K562 (cell line): ENCODE measurements at regions not wholly inside any gene's neighbourhood (a gene's known extent, or its start where the extent isn't known, plus 50 kb on each side); places are given as distances from the start of the nearest gene placed in this dataset.

ENCODE experiments used
- ARID1B ChIP-seq: fragments of 450-650 bp; IDR thresholded peaks from 2 replicates; pipeline ENCODE4 v1.6.1; 2016; ENCODE audit warnings: antibody characterized with exemption, mild to moderate bottlenecking, inconsistent platforms
- CBFA2T2 ChIP-seq: fragments of 450-650 bp; conservative IDR thresholded peaks from 2 replicates; pipeline ENCODE4 v1.6.1; 2017; ENCODE audit warnings: mild to moderate bottlenecking
- CCNT2 ChIP-seq: IDR thresholded peaks from 2 replicates; pipeline ENCODE4 v1.6.1; 2011; ENCODE audit warnings: borderline replicate concordance, low read depth, mild to moderate bottlenecking, moderate library complexity, mixed read lengths, low read length; ENCODE audit not compliant: insufficient read length; ENCODE audit errors: extremely low read depth
- DPF2 ChIP-seq: fragments of 450-650 bp; IDR thresholded peaks from 2 replicates; pipeline ENCODE4 v1.6.1; 2016
- HMGN3 ChIP-seq: IDR thresholded peaks from 2 replicates; pipeline ENCODE4 v1.6.1; 2011; ENCODE audit warnings: borderline replicate concordance, low read depth, mild to moderate bottlenecking, mixed read lengths, low read length; ENCODE audit not compliant: insufficient read length; ENCODE audit errors: extremely low read depth
- ILK ChIP-seq: fragments of 450-650 bp; IDR thresholded peaks from 2 replicates; pipeline ENCODE4 v1.6.1; 2016; ENCODE audit warnings: missing genetic modification characterization, low read depth, mild to moderate bottlenecking, missing compliant biosample characterization, moderate library complexity, borderline replicate concordance
- MBD1 ChIP-seq: fragments of 250-450 bp; sonication (Bioruptor Pico); IDR thresholded peaks from 2 replicates; pipeline ENCODE4 v1.8.0; 2022; ENCODE audit warnings: inconsistent platforms
- NCOR1 ChIP-seq: fragments of 450-650 bp; IDR thresholded peaks from 2 replicates; pipeline ENCODE4 v1.6.1; 2016; ENCODE audit warnings: mild to moderate bottlenecking, moderate library complexity
- NFATC3 ChIP-seq: fragments of 450-650 bp; IDR thresholded peaks from 2 replicates; pipeline ENCODE4 v1.6.1; 2017; ENCODE audit warnings: mild to moderate bottlenecking
- NFIC ChIP-seq: fragments of 450-650 bp; IDR thresholded peaks from 2 replicates; pipeline ENCODE4 v1.6.1; 2017; ENCODE audit warnings: mild to moderate bottlenecking, inconsistent platforms
- OTX1 ChIP-seq: fragments of 450-650 bp; formaldehyde crosslinking; IDR thresholded peaks from 2 replicates; pipeline ENCODE4 v1.4.0; 2022; ENCODE audit warnings: mild to moderate bottlenecking
- PURB ChIP-seq: sonication (generic); formaldehyde crosslinking; IDR thresholded peaks from 2 replicates; pipeline ENCODE4 v1.9.0; 2021; ENCODE audit warnings: low read depth, mild to moderate bottlenecking, missing genetic modification reagents
- RAD21 ChIP-seq, 2 experiments: fragments of 250-450 bp in 1 of 2; fragments of 450-650 bp in 1 of 2; sonication (Bioruptor Pico) in 1 of 2; formaldehyde crosslinking in 1 of 2; IDR thresholded peaks in 1 of 2; conservative IDR thresholded peaks in 1 of 2; 2 replicates each; pipeline versions ENCODE4 v1.4.0 to v1.8.0; 2020 to 2022; ENCODE audit warnings: mild to moderate bottlenecking in 2 of 2, moderate library complexity in 1 of 2
- SMARCA4 ChIP-seq: fragments of 450-650 bp; IDR thresholded peaks from 2 replicates; pipeline ENCODE4 v1.6.1; 2016
- SOX6 ChIP-seq: fragments of 450-650 bp; IDR thresholded peaks from 2 replicates; pipeline ENCODE4 v1.6.1; 2014; ENCODE audit warnings: mild to moderate bottlenecking
- STAT5A ChIP-seq: IDR thresholded peaks from 2 replicates; pipeline ENCODE4 v1.6.1; 2012; ENCODE audit warnings: low read length, inconsistent platforms, borderline replicate concordance
- TCF3 ChIP-seq: sonication (generic); formaldehyde crosslinking; IDR thresholded peaks from 2 replicates; pipeline ENCODE4 v1.4.0; 2020; ENCODE audit warnings: mild to moderate bottlenecking, missing genetic modification reagents
- TRIM24 ChIP-seq, 2 experiments: fragments of 450-650 bp; IDR thresholded peaks; 2 replicates each; pipeline ENCODE4 v1.6.1; 2016
- TF ChIP-seq, protein P1 (sequence below): sonication (generic); formaldehyde crosslinking; IDR thresholded peaks from 2 replicates; pipeline ENCODE4 v1.8.1; 2023; ENCODE audit warnings: mild to moderate bottlenecking, missing genetic modification reagents
- TF ChIP-seq, protein P2 (sequence below): fragments of 450-650 bp; formaldehyde crosslinking; IDR thresholded peaks from 2 replicates; pipeline ENCODE4 v1.4.0; 2020; ENCODE audit warnings: mild to moderate bottlenecking, moderate library complexity
- TF ChIP-seq, protein P3 (sequence below), 2 experiments: fragments of 450-650 bp; IDR thresholded peaks; 2 replicates each; pipeline ENCODE4 v1.6.1; 2016

DNA sequence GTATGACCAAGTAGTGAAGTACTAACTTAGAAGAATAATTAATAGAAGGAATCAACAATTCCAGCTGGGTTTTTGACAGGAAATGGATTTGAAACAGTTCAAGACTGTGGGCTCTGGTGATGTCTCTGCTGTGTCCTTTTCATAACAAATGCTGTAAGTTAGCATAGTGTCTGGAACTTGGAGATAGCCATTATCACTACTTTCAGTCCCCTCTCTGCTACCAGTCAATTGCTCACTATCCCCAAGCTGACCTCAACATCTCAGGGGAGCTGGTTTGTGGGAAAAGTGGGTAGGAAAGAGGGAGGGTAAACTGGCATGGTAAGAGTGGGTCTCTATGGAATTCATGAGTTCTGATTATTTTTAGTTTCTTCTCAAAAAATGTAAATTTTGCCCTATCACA is 231.4 kb upstream of the MID1 start (continued):
- TF ChIP-seq, protein P1, sequence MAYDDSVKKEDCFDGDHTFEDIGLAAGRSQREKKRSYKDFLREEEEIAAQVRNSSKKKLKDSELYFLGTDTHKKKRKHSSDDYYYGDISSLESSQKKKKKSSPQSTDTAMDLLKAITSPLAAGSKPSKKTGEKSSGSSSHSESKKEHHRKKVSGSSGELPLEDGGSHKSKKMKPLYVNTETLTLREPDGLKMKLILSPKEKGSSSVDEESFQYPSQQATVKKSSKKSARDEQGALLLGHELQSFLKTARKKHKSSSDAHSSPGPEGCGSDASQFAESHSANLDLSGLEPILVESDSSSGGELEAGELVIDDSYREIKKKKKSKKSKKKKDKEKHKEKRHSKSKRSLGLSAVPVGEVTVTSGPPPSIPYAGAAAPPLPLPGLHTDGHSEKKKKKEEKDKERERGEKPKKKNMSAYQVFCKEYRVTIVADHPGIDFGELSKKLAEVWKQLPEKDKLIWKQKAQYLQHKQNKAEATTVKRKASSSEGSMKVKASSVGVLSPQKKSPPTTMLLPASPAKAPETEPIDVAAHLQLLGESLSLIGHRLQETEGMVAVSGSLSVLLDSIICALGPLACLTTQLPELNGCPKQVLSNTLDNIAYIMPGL (CRISPR knock-in tag) = no peak
- no peak for TF ChIP-seq CCNT2
- TF ChIP-seq DPF2 = peak; percentile 73
- TF ChIP-seq TRIM24 (IDR thresholded peaks at IDR 0.05) = 0 out of 4 replicates have a peak, but pooled peaks of 1 of the 2 experiments have one; percentile 25
- TF ChIP-seq CBFA2T2 = peak; percentile 65
- no peak for TF ChIP-seq PURB (CRISPR knock-in tag)
- TF ChIP-seq NFIC = peak; percentile 14; the same call in 1 of the 2 replicates
- peak; percentile 70 for TF ChIP-seq NCOR1
- no peak for TF ChIP-seq ILK
- TF ChIP-seq, protein P2, sequence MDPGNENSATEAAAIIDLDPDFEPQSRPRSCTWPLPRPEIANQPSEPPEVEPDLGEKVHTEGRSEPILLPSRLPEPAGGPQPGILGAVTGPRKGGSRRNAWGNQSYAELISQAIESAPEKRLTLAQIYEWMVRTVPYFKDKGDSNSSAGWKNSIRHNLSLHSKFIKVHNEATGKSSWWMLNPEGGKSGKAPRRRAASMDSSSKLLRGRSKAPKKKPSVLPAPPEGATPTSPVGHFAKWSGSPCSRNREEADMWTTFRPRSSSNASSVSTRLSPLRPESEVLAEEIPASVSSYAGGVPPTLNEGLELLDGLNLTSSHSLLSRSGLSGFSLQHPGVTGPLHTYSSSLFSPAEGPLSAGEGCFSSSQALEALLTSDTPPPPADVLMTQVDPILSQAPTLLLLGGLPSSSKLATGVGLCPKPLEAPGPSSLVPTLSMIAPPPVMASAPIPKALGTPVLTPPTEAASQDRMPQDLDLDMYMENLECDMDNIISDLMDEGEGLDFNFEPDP = no peak
- TF ChIP-seq NFATC3 = no peak
- TF ChIP-seq RAD21 (CRISPR knock-in tag; conservative IDR thresholded peaks at IDR 0.05 in 1 of 2, IDR thresholded peaks at IDR 0.05 in 1 of 2) = no peak
- TF ChIP-seq, protein P3, sequence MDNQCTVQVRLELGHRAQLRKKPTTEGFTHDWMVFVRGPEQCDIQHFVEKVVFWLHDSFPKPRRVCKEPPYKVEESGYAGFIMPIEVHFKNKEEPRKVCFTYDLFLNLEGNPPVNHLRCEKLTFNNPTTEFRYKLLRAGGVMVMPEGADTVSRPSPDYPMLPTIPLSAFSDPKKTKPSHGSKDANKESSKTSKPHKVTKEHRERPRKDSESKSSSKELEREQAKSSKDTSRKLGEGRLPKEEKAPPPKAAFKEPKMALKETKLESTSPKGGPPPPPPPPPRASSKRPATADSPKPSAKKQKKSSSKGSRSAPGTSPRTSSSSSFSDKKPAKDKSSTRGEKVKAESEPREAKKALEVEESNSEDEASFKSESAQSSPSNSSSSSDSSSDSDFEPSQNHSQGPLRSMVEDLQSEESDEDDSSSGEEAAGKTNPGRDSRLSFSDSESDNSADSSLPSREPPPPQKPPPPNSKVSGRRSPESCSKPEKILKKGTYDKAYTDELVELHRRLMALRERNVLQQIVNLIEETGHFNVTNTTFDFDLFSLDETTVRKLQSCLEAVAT (IDR thresholded peaks at IDR 0.05) = no peak
- peak; percentile 70 for TF ChIP-seq TCF3 (CRISPR knock-in tag)
- TF ChIP-seq SOX6 = 0 out of 2 replicates have a peak, but pooled peaks have one; percentile 13
- TF ChIP-seq HMGN3 = no peak
- TF ChIP-seq STAT5A = peak; percentile 40; the same call in 1 of the 2 replicates
- TF ChIP-seq OTX1 (CRISPR knock-in tag) = no peak
- no peak for TF ChIP-seq MBD1 (CRISPR knock-in tag)
- TF ChIP-seq SMARCA4 = peak; percentile 66
- peak; percentile 86 for TF ChIP-seq ARID1B
